GM21526 (cell line): ENCODE measurements at regions not wholly inside any gene's neighbourhood (a gene's known extent, or its start where the extent isn't known, plus 50 kb on each side); places are given as distances from the start of the nearest gene placed in this dataset.

ENCODE experiments used
- ATAC-seq: cut with Tn5 transposase; IDR thresholded peaks from one replicate; pipeline ENCODE4 v1.9.1; 2021; ENCODE audit warnings: moderate library complexity; ENCODE audit not compliant: unreplicated experiment, low FRiP score

DNA sequence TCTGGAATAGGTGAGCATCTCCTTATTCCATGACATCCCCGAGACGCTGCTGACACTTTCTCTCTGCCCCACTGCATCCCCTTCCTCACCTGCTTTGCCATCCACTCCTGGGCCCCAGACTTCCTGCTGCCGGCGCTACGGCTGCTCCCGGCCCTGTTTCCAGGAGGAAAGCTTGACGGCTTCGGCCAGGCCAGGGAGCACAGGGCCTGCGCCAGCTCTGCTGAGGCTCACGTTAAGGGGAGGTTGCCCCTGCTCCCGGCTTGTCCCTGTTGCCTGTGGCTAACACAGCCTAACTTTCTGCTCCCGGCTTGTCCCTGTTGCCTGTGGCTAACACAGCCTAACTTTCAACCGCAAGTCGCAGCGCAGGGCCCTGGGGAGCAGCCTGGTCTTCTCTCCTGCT lies 177.3 kb upstream of the RGMA start:
- ATAC-seq, result no peak

DNA sequence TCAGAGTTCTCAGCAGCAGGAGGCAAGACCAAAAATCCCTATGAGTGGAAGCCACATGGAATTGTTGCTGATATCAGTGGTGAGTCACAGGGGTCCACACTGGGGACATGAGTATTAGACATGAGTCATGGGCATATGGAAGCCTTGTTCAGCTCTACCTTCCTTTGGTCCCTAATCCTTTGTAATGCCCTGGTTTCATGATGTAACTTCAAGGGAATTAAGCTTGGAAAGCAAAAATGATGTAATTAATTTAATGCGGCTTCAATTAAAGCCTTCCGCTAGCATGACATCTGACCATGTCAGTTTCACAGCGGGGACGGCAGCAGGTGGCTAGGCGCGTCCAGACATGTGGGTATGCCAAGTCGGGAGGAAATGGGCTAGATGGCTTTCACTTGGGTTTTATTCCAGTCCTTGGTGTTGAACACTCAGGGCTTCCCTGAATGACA lies 176.1 kb upstream of the RGMA start:
- no peak for ATAC-seq

DNA sequence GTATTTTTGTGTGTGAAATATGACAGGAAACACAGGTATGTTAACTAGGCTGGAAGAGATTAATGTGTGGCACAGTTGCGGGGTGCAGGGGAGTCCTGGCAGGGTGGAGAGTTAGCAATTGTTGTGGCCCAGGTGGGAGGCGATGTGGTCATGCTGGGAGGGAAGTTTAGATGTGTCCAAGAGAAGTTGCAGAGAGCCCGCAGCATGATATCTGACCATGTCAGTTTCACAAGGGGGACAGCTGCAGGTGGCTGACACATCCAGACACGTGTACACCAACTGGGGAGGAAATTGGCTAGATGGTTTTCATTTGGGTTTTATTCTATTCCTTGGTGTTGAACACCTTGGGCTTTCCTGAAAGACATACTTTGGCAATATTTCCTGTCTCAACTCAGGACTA lies 172.8 kb upstream of the RGMA start:
- ATAC-seq, result no peak

DNA sequence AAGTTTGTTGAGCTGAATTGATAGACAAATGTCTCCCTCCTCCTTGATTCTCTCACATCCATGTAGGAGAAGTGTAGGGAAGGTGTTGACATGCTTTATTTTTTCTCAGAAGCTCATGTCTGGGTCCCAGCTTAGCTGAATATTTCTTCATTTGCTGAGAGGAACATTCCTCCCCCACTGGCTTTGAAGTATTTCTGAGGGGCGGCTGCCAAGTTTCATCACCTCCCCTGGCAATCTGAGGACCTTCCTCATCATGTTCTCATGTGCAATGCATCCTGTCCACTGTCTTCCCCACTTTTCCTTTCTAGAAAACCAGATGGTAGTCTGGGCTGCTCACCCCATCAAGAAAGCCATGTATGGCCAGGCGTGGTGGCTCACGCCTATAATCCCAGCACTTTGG lies 168.9 kb upstream of the RGMA start:
- ATAC-seq, result no peak

DNA sequence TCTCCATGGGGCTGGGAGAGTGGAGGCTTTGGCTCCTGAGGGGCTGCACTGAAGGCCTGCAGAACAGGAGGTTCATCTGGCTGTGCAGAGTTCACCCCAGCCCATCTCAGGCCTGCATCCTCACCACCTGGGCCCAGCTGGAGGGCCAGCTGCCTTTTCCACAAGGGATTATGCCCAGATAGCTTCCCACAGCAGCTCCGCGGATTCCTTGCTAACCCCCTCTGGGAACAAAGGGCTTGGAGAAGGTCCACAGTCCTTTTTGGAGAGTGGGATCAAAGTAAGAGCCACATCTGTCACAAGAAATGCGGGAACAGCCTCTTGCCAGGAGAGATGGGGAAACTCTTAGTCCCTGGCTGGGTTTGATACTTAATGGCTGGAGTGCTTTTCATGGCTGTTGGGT lies 164.7 kb upstream of the RGMA start:
- ATAC-seq, result no peak

DNA sequence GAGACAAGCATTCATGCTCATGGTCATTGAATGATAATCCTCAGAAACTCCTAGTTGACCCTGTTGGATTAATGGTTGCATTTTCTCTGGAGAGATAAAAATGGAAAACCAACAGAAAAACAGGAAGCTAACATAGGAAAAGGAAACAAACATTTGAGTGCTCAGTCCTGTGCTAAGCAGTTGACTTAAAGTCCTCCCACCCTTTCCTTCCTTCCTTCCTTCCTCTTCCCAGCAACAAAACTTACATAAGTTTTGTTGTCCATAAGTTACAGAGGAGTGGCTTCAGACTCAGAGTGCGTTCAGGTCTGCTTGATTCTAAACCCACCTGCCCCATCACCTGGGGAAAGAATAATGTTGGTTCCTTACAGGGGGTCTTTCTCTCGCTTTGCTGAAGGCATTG lies 163.8 kb upstream of the RGMA start:
- ATAC-seq, result no peak

DNA sequence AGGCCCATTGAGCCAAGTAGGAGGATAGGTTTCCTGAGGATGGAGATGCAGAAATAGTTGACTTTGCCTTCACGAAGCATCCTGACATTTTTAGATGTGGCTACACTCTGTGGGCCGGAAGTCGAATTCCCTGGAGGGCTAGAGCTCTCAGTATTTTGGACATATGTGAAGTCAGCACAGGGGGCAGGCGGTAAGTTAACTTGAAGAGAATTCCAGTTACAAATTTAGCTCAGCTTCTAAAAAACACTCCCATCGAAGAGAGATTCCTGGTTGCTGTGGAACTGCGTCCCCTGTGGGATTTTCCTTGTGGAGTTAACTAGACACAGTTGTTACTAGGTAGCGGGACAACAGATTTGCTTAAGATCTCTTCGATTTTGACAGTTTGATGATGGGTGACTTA lies 161.9 kb upstream of the RGMA start:
- no peak for ATAC-seq

DNA sequence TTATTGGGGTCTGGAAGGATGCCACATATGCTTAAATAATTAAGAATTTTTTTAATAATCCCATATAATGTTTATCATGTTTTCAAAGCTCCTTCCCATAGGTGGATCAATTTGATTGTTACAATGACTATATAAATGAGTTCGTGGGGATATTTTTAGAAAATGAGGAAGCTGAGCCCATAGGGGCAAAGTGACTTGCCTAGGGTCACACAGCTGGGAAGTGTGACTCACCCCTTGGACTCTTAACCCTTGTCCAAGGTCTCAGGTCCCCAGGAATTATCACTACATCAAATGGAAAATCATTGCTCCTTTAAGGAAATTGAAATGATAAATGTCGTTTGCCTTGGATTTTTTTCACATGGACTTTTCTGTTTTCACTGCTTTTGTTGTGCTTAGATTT lies 161.2 kb upstream of the RGMA start:
- ATAC-seq, result no peak

DNA sequence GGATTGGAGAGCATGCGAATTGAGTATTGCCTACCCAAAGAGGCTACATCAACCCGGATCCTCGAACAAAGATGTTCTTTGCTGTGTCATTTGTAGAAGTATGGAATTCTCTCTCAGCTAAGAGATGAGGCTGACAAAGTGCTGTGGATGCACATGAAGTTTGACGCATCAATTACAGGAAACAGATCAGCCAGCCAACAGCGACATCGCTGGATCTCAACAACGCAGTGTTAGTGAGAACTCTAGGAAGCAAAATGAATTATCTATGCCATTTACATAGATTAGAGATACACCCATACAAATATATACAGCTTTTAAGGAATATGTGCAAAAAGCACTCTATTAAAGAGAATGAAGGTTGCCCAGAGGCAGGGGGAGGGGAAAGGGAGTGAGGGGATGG lies 160.6 kb upstream of the RGMA start:
- no peak for ATAC-seq

DNA sequence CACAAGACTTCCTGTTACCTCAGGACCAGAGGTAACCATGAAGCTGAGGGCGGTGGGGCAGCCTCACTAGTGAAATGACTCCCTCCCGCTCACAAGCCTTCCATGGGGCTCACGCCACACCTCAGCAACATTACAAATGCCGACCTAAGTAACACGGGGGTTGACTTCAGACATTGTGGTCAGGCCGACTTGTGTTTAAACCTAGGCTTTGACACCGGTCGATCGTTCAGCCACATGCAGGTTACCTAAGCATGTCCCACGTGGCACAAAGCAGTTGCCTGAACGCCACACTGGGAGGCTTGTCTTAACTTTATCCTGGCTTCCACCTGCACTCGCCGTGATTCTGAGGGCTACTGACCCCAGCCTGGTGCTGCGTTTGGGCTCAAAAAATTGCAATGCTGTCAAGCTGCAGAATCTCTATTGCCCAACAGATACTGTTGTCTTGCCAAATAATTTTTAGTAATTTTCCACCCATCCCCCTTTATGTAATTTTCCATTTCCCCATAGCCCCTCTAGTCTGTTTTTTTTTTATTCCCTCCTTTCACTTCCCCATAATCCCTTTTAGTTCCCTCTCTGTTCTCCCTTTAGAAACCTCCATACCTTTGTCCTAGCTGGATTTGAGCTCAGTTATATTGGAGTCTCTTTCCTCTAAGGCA lies 158.6 kb upstream of the RGMA start:
- ATAC-seq, result no peak

DNA sequence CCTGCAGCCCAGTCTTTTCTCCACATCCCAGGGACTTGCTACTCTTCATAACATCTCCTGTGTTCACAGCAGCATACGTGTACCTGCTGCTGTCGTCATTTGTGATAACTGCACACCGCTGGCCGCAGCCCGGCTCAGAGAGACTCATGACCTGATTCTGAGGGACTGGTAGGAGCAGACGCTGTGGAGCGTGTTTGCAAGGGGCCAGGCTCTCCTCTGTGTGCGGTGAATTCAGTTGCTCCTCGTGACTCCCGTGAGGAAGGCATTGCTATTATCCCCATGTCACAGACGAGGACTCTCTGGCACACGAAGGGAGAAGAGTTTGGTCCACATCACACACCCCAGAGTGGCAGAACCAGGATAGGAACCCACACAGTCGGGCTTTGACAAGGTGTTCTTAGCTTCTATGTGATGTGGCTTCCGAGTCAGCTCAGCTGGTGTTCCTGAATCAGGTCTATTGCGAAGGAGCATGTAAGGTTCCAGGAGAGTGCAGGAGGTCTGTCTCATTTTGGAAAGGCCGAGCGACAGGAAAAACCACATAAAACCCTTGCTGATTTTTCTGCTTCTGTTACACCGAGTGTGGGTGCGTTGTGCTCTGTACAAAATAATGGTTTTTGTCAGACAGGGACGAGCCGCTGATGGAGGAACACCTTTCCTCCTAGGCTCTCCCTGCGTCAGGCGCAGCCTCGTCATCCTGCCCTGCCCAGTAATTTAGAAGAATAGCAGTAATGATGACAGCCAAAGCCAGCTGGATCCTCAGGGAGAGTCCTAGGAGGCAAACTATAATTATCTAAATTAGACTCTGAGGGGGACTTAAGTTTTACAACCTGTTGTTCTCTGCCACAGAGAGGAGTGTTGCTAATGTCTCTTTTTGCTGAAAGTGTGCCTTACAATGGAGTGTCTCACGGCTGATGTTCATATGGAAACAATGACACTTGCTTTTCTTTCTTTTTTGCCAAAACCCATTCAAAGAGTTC lies 157.5 kb upstream of the RGMA start:
- no peak for ATAC-seq

DNA sequence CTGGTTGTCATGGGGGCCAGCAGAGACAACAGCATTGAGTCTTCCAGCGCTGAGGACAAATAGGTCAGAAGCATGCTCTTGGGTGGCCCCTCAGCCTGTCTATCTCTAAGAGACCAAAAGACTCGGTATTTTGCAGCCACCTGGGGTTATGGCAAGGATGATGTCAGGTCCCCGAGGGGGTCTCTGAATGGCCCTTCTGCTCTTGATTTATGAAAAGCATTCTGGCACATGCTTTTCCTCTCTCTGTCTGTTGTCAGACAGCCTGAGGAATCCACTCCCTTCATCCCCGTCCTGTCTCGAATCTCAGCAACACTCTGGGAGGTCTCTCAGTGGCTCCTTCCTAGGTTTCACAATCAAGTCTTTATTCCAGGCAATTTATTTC lies 156.6 kb upstream of the RGMA start:
- no peak for ATAC-seq

DNA sequence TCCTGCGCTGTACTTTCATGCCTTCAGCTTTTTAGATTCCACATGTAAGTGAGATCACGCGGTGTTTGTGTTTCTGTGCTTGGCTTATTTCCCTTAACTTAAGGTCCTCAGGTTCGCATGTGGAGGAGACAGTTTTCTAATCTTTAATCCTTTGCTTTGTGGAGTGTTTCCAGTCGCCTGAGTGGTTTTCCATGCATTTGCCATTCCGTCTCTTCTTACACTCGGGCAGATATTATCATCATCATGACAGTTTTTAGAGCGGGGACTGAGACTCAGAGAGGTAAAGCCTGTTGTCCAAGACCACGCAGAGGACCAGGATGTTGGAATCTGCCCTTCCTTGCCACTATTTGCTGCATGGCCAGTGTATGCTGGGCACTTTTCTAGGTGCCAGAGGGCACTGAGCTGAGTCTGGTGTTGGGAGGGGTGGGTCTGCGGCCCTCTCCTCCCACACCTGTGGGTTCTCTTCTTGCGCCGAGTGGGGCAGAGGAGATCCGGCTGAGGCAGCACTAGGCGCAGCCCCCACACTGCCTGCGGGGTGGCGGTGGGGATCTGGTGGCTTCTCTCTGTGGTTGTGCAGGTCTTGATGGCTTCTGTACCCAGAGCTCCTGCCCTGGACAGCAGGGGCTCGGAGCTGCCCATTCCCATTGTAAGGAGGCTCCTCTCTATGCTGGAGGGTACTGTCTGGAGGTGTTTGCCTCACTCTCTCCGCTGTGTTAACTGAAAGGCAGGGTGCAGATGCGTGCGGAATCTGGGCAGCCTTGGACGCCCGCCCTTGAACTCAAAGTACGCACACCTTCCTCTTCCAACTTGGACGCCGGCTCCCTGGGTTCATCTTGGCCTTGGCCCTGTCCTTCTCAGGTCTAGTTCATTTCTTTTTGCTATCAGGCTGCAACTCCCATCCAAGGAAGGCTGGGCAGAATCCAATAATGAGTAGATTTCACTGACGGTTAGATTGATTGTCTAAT lies 156.0 kb upstream of the RGMA start:
- ATAC-seq, result no peak

DNA sequence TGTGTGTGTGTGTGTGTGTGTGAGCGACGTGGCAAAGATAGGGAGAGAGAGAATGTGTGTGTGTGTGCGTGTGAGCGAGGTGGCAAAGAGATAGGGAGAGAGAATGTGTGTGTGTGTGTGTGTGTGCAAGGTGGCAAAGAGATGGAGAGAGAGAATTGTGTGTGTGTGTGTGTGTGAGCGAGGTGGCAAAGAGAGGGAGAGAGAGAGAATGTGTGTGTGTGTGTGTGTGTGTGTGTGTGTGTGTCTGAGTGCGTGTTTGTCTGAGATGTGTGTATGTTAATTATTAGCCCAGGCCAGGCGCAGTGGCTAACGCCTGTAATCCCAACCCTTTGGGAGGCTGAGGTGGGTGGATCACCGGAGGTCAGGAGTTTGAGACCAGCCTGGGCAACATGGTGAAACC lies 154.6 kb upstream of the RGMA start:
- ATAC-seq, result no peak

DNA sequence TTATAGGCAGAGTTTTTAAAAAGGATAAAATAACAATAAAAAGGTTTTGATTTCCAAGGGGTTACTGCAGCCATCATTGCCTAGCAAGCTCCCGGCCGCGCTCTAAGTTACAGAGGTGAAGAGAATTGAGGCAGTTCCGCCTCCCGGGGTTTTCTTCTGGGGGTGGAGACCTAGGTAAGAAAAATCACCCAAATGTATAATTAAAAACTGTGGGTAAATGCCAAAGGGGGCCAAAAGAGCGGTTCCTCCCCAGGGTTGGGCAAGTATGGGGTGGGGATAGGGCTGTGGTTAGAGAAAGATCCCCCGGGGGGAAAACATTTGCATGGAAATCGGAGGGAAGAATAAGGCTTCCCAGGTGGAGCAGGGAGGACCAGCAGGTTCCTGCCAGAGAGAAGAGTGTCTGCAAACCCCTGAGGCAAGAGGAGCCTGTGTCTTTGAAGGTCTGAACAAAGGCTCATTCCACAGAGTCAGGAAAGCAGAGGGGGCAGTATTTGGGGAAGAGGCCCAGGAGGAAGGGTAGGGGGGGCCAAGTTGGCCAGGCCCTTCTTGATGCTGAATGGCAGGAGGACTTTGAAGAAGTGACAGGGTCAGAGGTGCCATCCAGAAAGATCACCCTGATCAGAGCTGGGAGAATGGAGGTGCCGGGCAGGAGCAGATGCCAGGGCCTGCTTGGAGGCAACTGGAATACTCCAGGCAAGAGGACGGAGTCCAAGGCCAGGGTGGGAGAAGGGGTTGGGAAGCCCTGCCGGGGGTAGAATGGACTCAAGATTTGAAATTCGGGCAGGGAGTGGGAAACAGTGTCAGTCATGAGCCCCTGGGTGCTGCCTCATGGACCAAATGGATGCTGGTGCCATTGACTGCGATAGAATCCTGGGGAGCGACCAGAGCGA lies 152.9 kb upstream of the RGMA start:
- no peak for ATAC-seq

DNA sequence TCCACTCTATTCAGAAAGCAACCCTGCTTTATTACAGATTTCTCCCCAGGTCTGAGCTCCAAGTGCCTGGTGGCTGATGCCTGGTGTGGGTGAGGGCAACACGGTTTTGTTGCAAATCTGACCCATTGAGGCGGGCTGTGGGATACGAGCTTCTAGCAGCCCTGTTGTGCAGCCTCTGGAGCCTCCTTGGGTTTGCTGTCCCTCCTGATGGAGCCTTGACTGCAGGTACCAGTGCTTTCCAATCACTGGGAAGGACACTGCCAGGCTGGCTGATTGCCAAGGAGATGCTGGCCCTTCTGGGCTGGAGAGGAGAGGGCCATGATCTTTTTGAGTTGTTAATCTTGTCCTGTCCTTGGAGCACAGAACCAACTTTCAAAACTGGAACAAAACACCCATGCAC lies 151.0 kb upstream of the RGMA start:
- no peak for ATAC-seq

DNA sequence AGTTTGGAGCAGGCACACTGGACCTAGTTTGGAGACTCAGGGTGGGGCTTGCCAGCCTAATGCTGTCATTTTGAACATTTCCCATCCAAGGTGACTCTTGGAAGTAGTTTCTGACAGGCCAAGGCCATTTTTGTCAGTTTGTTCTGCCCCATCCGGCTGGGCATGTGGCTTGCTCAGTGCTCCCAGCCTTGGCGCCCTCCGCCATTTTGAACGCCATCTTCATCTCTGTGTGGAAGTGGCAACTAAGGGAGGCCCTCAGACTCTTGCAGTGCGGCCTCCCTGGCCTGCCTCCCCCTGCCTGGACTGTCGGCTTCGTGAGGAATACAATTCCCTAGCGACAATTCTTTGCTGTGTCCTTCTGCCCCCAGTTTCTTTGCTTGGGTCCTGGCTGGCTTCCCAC lies 150.6 kb upstream of the RGMA start:
- no peak for ATAC-seq

DNA sequence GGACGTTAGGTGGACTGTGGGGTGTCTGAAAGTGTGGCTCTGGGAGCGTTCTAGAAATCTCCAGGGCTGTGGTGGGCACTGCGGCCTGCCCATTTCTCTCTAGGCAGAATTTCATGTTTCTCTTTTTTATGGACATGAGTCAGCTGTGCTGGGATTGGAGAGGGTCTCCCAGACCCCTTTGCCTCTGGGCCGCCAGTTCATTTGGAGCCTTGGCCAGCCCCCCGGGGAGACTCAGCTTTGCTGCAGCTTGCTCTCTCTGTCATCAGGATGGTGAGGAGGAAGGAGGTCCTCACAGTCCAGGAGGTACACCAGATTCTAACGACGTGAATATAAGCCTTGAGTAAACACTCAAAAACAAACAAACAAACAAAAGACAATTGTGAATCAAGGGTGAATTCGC lies 149.6 kb upstream of the RGMA start:
- ATAC-seq, result no peak

DNA sequence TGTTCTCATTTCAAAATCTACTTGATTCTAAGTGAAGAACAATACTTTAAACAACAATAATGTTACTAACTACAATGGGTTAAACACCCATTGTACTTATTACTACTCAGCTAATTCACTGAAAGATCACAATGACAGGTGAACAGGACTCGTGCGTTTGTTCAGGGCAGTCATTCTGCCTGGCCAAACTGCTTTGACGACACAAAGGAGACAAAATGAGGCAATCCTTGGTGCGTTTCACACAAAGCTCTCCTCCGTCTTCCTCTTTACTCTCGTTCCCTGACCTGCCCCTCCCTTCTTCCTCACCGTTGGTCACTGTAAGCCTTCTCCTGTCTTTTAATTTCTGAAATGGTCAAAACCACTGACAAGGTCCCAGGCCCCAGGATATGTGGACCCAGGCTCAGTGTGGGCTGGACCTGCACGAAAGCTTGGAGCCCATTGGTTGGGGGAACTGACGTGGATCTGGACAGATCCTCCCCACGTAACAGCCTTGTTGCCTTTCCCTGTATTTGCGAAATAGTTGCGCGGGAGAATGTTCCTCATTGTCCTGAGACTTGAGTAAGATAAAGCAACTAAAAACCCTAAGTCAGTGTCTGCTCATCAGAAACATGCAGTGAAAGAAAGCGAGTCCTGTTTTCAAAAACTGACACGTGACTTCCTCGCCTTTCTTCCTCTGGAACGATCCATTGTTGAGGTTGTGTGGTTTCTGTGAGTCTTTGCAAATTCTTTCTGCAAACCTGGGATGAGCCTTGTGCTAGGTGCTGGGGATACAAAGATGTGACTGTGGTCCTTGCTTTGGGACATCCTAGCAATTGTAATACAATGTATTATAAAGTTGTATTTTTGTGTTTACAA lies 147.1 kb upstream of the RGMA start:
- ATAC-seq, result no peak
